Activated CD4-positive, alpha-beta T cell treated with anti-CD3 and anti-CD28 coated beads, Interleukin-10, Interleukin-2, amounts not matched to agents 100 ng/mL and 50 ng/mL, durations not matched to agents 16 hours and 8 hours (primary cell): ENCODE measurements at regions not wholly inside any gene's neighbourhood (a gene's known extent, or its start where the extent isn't known, plus 50 kb on each side); places are given as distances from the start of the nearest gene placed in this dataset.

Experiments used
- DNase-seq: peaks from one replicate; pipeline ENCODE4 v3.0.0-alpha.2; 2020

GRCh38 chr2:49241991-49242390 lies 87.7 kb upstream of the FSHR start:
- no peak for DNase-seq

GRCh38 chr2:49241501-49241900 lies 87.2 kb upstream of the FSHR start:
- DNase-seq, result no peak

GRCh38 chr2:49240608-49241007 lies 86.3 kb upstream of the FSHR start:
- DNase-seq, result no peak

- DNase-seq, result no peak
Observed at GRCh38 chr2:49238604-49238960, 84.3 kb upstream of the FSHR start.

GRCh38 chr2:49237867-49238603 lies 83.7 kb upstream of the FSHR start:
- DNase-seq, result no peak

- DNase-seq, result no peak
Observed at GRCh38 chr2:49236316-49236715, 82.0 kb upstream of the FSHR start.

GRCh38 chr2:49226360-49226759 lies 72.0 kb upstream of the FSHR start:
- no peak for DNase-seq

GRCh38 chr2:49225126-49225525 lies 70.8 kb upstream of the FSHR start:
- no peak for DNase-seq

GRCh38 chr2:49224426-49225010 lies 70.2 kb upstream of the FSHR start:
- no peak for DNase-seq

- no peak for DNase-seq
Observed at GRCh38 chr2:49222975-49223528, 68.7 kb upstream of the FSHR start.

GRCh38 chr2:49219741-49220140 lies 65.4 kb upstream of the FSHR start:
- no peak for DNase-seq

GRCh38 chr2:49210191-49210590 lies 55.9 kb upstream of the FSHR start:
- no peak for DNase-seq

- DNase-seq, result no peak
Observed at GRCh38 chr2:49207204-49207603, 52.9 kb upstream of the FSHR start.
